ENCODE measurements at regions not wholly inside any gene's neighbourhood (a gene's known extent, or its start where the extent isn't known, plus 50 kb on each side); places are given as distances from the start of the nearest gene placed in this dataset.

GRCh38 chr20:6953611-6954010, 186.1 kb downstream of the BMP2 start:
- in situ Hi-C loops (cut with HindIII; ENCODE audit: low sequenced_read_pairs), result no loop called here

DNA sequence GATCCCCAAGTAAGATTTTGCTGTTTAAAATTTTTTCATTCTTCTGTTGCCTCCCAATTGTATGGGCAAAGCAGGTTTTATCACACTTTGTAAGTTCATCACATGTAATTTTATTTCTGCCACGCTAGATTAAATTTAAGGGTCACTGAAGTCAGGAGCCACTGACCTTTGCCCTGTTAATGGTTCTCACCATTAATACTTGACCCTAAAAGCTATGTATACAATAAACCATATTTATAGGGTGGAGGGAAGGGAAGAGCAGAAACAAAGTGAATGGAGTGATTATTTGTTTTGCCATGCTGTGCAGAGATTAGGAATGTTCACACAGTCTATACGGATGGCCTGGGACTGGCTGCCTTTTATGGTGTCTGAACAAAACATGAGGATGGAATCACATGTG, 186.7 kb downstream of the BMP2 start:
- in situ Hi-C loops (cut with HindIII; ENCODE audit: low sequenced_read_pairs), result no loop called here

GRCh38 chr20:6956056-6956455, 188.6 kb downstream of the BMP2 start:
- in situ Hi-C loops (cut with HindIII; ENCODE audit: low sequenced_read_pairs), result no loop called here

DNA sequence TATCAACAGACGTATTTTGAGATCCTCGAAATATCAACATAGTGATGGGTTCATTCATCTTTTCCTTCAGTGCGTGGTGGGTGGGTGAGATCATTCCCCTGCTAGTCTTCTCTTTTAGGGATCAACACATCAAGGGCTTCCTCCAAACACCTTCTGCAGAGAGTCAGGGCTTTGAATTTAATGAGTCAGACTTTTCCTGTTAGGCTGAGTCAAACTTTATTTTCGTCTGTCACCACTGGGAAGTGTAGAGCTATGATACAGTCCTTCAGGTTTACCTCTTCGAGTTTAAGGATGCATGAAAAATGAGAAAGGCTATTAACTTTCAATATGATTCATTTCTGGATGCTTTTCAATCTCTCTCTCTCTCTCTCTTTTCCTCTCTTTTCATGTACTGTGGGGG, 189.1 kb downstream of the BMP2 start:
- in situ Hi-C loops (cut with HindIII; ENCODE audit: low sequenced_read_pairs), result no loop called here

GRCh38 chr20:6959900-6960312, 192.4 kb downstream of the BMP2 start:
- in situ Hi-C loops (cut with HindIII; ENCODE audit: low sequenced_read_pairs), result no loop called here

- in situ Hi-C loops (cut with HindIII; ENCODE audit: low sequenced_read_pairs), result no loop called here
Observed at GRCh38 chr20:6966721-6967120, 199.2 kb downstream of the BMP2 start.

GRCh38 chr20:6974838-6975237, 207.4 kb downstream of the BMP2 start:
- in situ Hi-C loops (cut with HindIII; ENCODE audit: low sequenced_read_pairs), result no loop called here

DNA sequence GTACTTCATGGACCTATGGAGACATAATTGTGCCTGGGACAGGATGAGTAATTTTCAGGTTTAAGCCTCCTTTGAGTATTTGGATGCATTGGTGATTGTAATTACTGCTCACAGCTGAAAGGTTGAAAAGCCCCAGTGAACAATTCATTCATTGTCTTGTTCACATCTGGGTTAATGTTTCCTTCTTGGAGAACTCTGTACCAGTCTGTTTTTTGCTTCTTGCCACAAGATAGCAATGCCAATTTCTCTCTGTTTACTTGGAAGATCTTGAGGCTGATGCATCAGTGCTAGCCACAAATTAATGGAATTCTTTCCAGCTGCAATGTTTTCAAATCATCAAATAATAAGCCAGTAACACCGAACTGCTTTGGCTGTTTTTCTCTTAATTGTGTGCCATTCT, 207.8 kb downstream of the BMP2 start:
- in situ Hi-C loops (cut with HindIII; ENCODE audit: low sequenced_read_pairs), result no loop called here

DNA sequence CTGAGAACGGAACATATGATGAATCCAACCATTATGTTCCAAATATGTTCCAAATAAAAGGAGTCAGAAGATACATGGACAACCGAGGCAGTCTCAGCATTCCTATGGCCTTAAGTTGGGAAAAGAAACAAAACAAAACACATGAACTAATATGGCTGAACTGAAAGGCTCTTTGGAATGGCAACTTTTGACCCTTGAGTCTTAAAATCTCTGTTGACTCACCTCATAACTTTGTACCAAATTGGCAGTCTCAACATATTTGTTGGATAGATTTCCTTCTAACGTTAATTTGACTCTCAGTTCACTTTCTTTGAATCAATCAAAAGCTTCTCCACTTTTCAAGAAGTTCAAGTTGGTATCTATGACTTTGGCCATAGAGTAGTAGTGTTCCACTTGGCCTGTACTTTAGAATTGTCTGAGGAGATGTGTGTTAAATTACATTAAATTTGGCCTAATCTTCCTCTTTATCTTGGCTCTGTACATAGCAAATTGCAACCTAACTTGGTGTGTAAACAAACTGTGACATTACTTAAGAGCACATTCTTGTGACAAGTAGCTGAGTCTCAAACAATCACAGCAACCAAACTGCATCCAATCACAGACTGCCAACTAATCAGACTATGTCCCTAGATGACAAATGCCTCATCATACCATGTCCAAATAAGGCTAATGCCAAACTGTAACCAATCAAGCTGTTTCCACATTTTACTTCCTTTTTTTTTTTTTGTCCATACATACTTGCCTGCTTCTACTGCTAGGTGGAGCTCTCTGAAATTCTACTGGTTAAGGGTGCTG, 208.8 kb downstream of the BMP2 start:
- in situ Hi-C loops (cut with HindIII; ENCODE audit: low sequenced_read_pairs), result no loop called here

GRCh38 chr20:6979621-6980020, 212.1 kb downstream of the BMP2 start:
- in situ Hi-C loops (cut with HindIII; ENCODE audit: low sequenced_read_pairs), result no loop called here

- in situ Hi-C loops (cut with HindIII; ENCODE audit: low sequenced_read_pairs), result no loop called here
Observed at GRCh38 chr20:6993011-6993410, 225.5 kb downstream of the BMP2 start.

DNA sequence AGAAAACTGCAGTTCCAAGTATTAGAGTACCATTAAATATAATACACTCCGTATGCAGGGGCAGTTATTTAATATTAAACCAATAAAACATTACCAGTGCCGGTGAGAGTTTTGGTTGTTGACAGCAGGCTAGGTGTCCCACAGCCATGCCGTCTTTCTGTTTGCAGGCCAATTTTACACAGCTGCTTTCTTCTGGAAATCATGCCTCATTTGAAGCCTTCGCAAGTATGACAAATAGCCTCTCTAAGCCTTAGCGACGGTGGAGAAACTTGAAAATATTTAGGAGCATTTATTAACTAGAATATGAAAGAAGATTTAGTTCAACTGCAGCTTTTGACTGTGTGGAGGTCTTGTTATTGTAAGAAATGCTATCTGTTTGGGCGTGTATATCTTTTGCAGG, 226.0 kb downstream of the BMP2 start:
- in situ Hi-C loops (cut with HindIII; ENCODE audit: low sequenced_read_pairs), result no loop called here

DNA sequence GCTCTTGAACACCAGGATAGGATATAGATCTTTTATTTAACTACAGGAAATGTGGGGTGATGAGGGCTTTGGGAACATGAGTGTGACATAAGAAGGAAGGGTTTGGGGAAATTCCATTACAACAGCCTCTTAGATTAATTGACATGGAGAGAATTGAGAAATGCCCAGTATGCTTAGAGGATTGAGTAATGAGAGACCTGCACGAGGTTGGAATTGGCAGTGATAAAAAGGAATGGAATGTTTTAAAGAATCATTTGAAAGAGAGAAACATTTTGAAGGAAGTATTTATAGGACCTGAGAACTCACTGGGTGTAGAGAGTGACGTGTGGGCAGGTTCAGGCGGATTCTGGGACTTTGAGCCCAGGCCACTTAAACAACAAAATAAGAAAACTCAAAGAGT, 227.0 kb downstream of the BMP2 start:
- in situ Hi-C loops (cut with HindIII; ENCODE audit: low sequenced_read_pairs), result no loop called here

DNA sequence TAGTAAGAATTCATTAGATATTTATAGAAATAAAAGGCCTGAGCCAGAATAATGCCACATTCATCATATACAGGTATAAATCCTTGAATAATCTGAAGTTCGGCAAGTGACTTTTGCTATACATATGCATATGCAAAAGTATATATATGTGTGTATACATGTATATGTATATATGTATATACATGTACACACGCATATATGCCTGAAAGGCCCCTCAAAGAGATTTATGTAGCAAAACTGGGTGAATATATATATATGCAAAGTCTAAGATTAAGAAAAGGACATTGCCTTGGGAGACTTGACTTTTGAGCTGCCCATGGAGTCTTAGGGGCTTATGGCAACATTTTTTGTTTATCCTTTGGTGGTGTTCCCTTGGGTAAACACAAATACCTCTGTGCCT, 231.4 kb downstream of the BMP2 start:
- in situ Hi-C loops (cut with HindIII; ENCODE audit: low sequenced_read_pairs), result no loop called here

GRCh38 chr20:6999381-6999780, 231.9 kb downstream of the BMP2 start:
- in situ Hi-C loops (cut with HindIII; ENCODE audit: low sequenced_read_pairs), result no loop called here

DNA sequence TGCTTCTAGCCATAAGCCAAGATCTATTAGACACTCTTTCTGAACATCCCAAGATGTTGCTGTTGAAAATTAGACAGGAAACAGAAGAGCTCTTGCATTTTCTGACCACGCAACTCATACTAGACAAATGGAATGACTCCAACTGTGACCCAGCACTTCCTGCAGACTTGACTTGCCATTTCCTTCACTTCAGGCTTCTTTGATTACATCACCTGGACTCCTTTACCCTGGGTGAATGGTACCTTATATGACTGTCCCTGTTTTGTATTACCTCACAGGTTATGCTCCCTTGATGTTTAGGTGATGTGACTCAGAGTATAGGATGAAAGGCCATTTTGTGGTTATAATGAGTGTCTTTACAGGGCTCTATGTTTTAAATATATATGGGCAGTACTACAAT, 236.1 kb downstream of the BMP2 start:
- in situ Hi-C loops (cut with HindIII; ENCODE audit: low sequenced_read_pairs), result no loop called here

DNA sequence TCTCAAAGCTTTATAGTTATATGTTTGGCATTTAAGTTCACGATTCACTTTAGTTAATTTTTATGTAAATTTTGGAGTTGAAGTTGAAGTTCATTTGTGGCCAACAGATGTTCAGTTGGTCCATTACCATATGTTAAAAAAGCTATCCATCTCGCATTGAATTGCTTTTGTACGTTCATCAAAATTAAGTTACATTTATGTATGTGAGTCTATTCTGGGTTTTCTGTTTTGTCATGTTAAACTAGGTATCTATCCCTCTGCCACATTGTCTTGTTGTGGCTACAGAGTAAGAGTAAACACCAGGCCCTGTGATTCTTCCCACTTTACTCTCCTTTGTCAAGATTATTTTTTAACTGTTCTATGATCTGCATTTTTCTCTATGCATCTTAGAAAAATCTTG, 237.3 kb downstream of the BMP2 start:
- in situ Hi-C loops (cut with HindIII; ENCODE audit: low sequenced_read_pairs), result no loop called here

- in situ Hi-C loops (cut with HindIII; ENCODE audit: low sequenced_read_pairs), result no loop called here
Observed at GRCh38 chr20:7010527-7010926, 243.0 kb downstream of the BMP2 start.

DNA sequence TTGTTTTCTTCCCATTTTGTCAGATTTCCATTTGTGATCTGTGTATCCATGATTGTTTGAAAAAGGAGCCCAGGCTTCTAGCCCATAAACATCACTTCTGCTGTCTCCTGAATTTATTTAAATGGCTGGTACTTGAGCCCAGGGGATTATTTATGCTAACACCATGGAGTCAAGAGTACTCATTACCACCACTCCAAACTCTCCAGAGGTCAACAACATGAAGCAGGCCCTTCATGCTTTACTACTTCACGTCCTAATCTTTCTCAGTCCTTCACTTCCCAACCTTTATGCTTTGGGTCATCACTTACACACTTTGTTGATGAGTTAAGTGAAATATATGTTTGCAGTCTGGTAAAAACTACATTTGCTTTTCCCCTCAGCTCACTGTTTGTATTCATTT, 247.8 kb downstream of the BMP2 start:
- in situ Hi-C loops (cut with HindIII; ENCODE audit: low sequenced_read_pairs), result no loop called here

DNA sequence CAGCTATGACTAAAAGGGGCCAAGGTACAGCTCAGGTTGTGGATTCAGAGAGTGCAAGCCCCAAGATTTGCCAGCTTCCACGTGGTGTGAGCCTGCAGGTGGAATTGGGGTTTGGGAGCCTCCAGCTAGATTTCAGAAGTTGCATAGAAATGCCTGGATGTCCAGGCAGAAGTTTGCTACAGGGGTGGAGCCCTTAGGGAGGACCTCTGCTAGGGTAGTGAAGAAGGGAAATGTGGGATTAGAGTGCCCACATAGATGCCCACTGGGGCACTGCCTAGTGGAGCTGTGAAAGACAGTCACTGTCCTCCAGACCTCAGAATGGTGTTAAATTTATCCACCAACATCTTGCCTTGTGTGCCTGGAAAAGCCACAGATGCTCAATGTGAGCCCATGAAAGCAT, 255.1 kb downstream of the BMP2 start:
- in situ Hi-C loops (cut with HindIII; ENCODE audit: low sequenced_read_pairs), result no loop called here

DNA sequence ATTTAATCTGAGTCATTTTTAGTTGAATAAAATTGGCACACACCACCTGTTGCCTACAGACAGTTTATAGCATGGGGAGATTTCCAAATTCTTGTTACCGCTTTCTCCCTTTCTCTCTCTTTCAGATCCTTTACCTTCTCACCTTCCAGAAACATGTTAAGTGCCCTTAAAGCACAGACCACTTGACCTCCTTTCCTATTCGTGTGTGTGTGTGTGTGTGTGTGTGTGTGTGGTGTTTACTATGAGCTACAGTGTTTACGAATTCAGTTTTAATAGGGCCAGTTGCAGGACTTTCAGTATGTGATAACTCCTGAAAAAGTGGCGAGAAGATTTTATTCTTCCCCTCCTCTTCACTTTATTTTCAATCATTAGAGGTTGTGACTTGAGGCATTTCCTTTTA, 258.1 kb downstream of the BMP2 start:
- in situ Hi-C loops (cut with HindIII; ENCODE audit: low sequenced_read_pairs), result no loop called here

- in situ Hi-C loops (cut with HindIII; ENCODE audit: low sequenced_read_pairs), result no loop called here
Observed at GRCh38 chr20:7029019-7029418, 261.5 kb downstream of the BMP2 start.

GRCh38 chr20:7031222-7031621, 263.7 kb downstream of the BMP2 start:
- in situ Hi-C loops (cut with HindIII; ENCODE audit: low sequenced_read_pairs), result no loop called here

All from endothelial cell of hepatic sinusoid (primary cell).